PC-3 (cell line): ENCODE measurements at regions not wholly inside any gene's neighbourhood (a gene's known extent, or its start where the extent isn't known, plus 50 kb on each side); places are given as distances from the start of the nearest gene placed in this dataset.
"Not testable (repeated sequence)": the region's sequence is repeated elsewhere in the genome, so short reads cannot be mapped to it uniquely, and the experiment has no call there.

Source experiments
- EZH2phosphoT487 ChIP-seq: fragments of 300-600 bp; sonication (generic); IDR thresholded peaks from 2 replicates; pipeline ENCODE4 v1.6.1; 2018; ENCODE audit warnings: mild to moderate bottlenecking, antibody characterized with exemption, low read length, borderline replicate concordance
- TF ChIP-seq, protein P1 (sequence below): fragments of 300-600 bp; sonication (generic); conservative IDR thresholded peaks from 2 replicates; pipeline ENCODE4 v1.5.1; 2017; ENCODE audit warnings: antibody characterized with exemption, low read depth, mild to moderate bottlenecking, low read length

DNA sequence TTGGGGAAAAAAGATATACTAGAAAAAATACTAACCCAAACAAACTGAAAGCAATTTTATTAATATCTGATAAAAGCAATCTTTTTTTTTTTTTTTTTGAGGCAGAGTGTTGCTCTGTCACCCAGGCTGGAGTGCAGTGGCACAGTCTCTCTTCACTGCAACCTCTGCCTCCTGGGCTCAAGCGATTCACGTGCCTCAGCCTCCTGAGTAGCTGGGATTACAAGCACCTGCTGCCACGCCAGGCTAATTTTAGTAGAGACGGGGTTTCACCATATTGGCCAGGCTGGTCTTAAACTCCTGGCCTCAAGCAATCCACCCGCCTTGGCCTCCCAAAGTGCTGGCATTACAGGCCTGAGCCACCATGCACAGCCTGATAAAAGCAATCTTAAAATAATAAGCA lies 467.5 kb upstream of the TNC start:
- TF ChIP-seq, protein P1, sequence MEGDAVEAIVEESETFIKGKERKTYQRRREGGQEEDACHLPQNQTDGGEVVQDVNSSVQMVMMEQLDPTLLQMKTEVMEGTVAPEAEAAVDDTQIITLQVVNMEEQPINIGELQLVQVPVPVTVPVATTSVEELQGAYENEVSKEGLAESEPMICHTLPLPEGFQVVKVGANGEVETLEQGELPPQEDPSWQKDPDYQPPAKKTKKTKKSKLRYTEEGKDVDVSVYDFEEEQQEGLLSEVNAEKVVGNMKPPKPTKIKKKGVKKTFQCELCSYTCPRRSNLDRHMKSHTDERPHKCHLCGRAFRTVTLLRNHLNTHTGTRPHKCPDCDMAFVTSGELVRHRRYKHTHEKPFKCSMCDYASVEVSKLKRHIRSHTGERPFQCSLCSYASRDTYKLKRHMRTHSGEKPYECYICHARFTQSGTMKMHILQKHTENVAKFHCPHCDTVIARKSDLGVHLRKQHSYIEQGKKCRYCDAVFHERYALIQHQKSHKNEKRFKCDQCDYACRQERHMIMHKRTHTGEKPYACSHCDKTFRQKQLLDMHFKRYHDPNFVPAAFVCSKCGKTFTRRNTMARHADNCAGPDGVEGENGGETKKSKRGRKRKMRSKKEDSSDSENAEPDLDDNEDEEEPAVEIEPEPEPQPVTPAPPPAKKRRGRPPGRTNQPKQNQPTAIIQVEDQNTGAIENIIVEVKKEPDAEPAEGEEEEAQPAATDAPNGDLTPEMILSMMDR: not testable (repeated sequence)
- TF ChIP-seq EZH2phosphoT487: not testable (repeated sequence)
